H9 (cell line): ENCODE measurements at regions not wholly inside any gene's neighbourhood (a gene's known extent, or its start where the extent isn't known, plus 50 kb on each side); places are given as distances from the start of the nearest gene placed in this dataset.
"Not testable (repeated sequence)": the region's sequence is repeated elsewhere in the genome, so short reads cannot be mapped to it uniquely, and the experiment has no call there.

Experiments used
- DNase-seq: peaks from one replicate; pipeline ENCODE4 v3.0.0-alpha.2; 2017
- H2AFZ ChIP-seq: one replicate; pipeline ENCODE4 v1.6.1; 2013; ENCODE audit warnings: mild to moderate bottlenecking, low read length, control low read depth, moderate library complexity
- H2AK5ac ChIP-seq: 2 replicates; pipeline ENCODE4 v1.6.1; 2013; ENCODE audit warnings: low read length, control low read depth, mixed read lengths; ENCODE audit not compliant: insufficient read length
- H2BK120ac ChIP-seq: one replicate; pipeline ENCODE4 v1.6.1; 2013; ENCODE audit warnings: low read depth, mild to moderate bottlenecking, low read length, control low read depth, inconsistent platforms; ENCODE audit not compliant: poor library complexity, severe bottlenecking
- H2BK12ac ChIP-seq: 2 replicates; pipeline ENCODE4 v1.6.1; 2013; ENCODE audit warnings: low read length, control low read depth, mixed read lengths, low read depth; ENCODE audit not compliant: insufficient read length
- H2BK15ac ChIP-seq: 2 replicates; pipeline ENCODE4 v1.6.1; 2013; ENCODE audit warnings: low read depth, low read length, control low read depth
- H2BK20ac ChIP-seq: one replicate; pipeline ENCODE4 v1.6.1; 2013; ENCODE audit warnings: low read depth, mild to moderate bottlenecking, low read length, control low read depth, inconsistent platforms; ENCODE audit not compliant: poor library complexity, severe bottlenecking
- H2BK5ac ChIP-seq: 2 replicates; pipeline ENCODE4 v1.6.1; 2013; ENCODE audit warnings: low read length, control low read depth, mixed read lengths; ENCODE audit not compliant: insufficient read length
- H3K14ac ChIP-seq: 2 replicates; pipeline ENCODE4 v1.6.1; 2013; ENCODE audit warnings: low read length, control low read depth; ENCODE audit not compliant: insufficient read depth
- H3K18ac ChIP-seq: 2 replicates; pipeline ENCODE4 v1.6.1; 2013; ENCODE audit warnings: low read depth, mild to moderate bottlenecking, mixed read lengths, low read length, control low read depth; ENCODE audit not compliant: insufficient read length
- H3K23ac ChIP-seq: 2 replicates; pipeline ENCODE4 v1.6.1; 2013; ENCODE audit warnings: low read length, control low read depth, mixed read lengths, low read depth; ENCODE audit not compliant: insufficient read length
- H3K23me2 ChIP-seq: 2 replicates; pipeline ENCODE4 v1.6.1; 2013; ENCODE audit warnings: low read depth, mild to moderate bottlenecking, mixed read lengths, low read length, control low read depth; ENCODE audit not compliant: insufficient read length, poor library complexity, severe bottlenecking
- H3K27ac ChIP-seq: 2 replicates; pipeline ENCODE4 v1.5.1; 2013; ENCODE audit warnings: low read length, control low read depth, mixed read lengths, low read depth; ENCODE audit not compliant: insufficient read length
- H3K27me3 ChIP-seq: 2 replicates; pipeline ENCODE4 v1.6.1; 2013; ENCODE audit warnings: low read length, control low read depth, inconsistent platforms; ENCODE audit not compliant: insufficient read depth
- H3K4ac ChIP-seq: 2 replicates; pipeline ENCODE4 v1.6.1; 2013; ENCODE audit warnings: low read depth, mild to moderate bottlenecking, control low read depth, inconsistent platforms, low read length, moderate library complexity
- H3K4me1 ChIP-seq: 2 replicates; pipeline ENCODE4 v1.6.1; 2013; ENCODE audit warnings: low read length, control low read depth, inconsistent platforms; ENCODE audit not compliant: insufficient read depth
- H3K4me2 ChIP-seq: 2 replicates; pipeline ENCODE4 v1.6.1; 2013; ENCODE audit warnings: low read length, control low read depth, mixed read lengths; ENCODE audit not compliant: insufficient read length, insufficient read depth
- H3K56ac ChIP-seq: 2 replicates; pipeline ENCODE4 v1.6.1; 2013; ENCODE audit warnings: low read depth, mild to moderate bottlenecking, mixed read lengths, low read length, control low read depth; ENCODE audit not compliant: insufficient read length
- H3K79me1 ChIP-seq: 2 replicates; pipeline ENCODE4 v1.6.1; 2013; ENCODE audit warnings: low read depth, mild to moderate bottlenecking, moderate library complexity, low read length, control low read depth, inconsistent platforms; ENCODE audit not compliant: insufficient read depth, poor library complexity, severe bottlenecking
- H3K79me2 ChIP-seq: 2 replicates; pipeline ENCODE4 v1.6.1; 2013; ENCODE audit warnings: low read length, control low read depth, inconsistent platforms; ENCODE audit not compliant: insufficient read depth
- H3K9ac ChIP-seq: 2 replicates; pipeline ENCODE4 v1.6.1; 2013; ENCODE audit warnings: low read length, control low read depth, mixed read lengths; ENCODE audit not compliant: insufficient read length; ENCODE audit errors: extremely low read depth
- H3K9me3 ChIP-seq: one replicate; pipeline ENCODE4 v1.6.1; 2013; ENCODE audit warnings: low read depth, low read length, inconsistent platforms; ENCODE audit not compliant: control insufficient read depth
- H3T11ph ChIP-seq: one replicate; pipeline ENCODE4 v1.6.1; 2013; ENCODE audit warnings: mild to moderate bottlenecking, low read length, control low read depth, inconsistent platforms
- H4K20me1 ChIP-seq: one replicate; pipeline ENCODE4 v1.6.1; 2013; ENCODE audit not compliant: control insufficient read depth, insufficient read length, insufficient read depth
- H4K5ac ChIP-seq: 2 replicates; pipeline ENCODE4 v1.6.1; 2013; ENCODE audit warnings: low read depth, mild to moderate bottlenecking, mixed read lengths, low read length, control low read depth; ENCODE audit not compliant: insufficient read length
- H4K8ac ChIP-seq: replicated peaks from 2 replicates; pipeline ENCODE4 v1.6.1; 2013; ENCODE audit warnings: low read length, control low read depth, mixed read lengths, low read depth; ENCODE audit not compliant: insufficient read length
- H4K91ac ChIP-seq: 2 replicates; pipeline ENCODE4 v1.6.1; 2013; ENCODE audit warnings: low read depth, mild to moderate bottlenecking, moderate library complexity, mixed read lengths, low read length, control low read depth; ENCODE audit not compliant: insufficient read length
- H3K27ac Mint-ChIP-seq, 3 experiments: 2 replicates in 2 of 3; 3 replicates in 1 of 3; pipeline ENCODE4 v1.8.0; 2020 to 2021; ENCODE audit warnings: mixed read lengths in 3 of 3, mild to moderate bottlenecking in 1 of 3, moderate library complexity in 1 of 3
- H3K27me3 Mint-ChIP-seq: 2 replicates; pipeline ENCODE4 v1.8.0; 2021; ENCODE audit warnings: low read depth, mild to moderate bottlenecking, moderate library complexity, mixed read lengths
- H3K36me3 Mint-ChIP-seq, 3 experiments: 2 replicates in 2 of 3; 3 replicates in 1 of 3; pipeline ENCODE4 v1.8.0; 2020 to 2021; ENCODE audit warnings: low read depth in 3 of 3, mixed read lengths in 3 of 3; ENCODE audit not compliant: insufficient read depth in 1 of 3
- H3K4me1 Mint-ChIP-seq, 2 experiments: 2 replicates each; pipeline ENCODE4 v1.8.0; 2020; ENCODE audit warnings: mixed read lengths in 2 of 2
- H3K4me3 Mint-ChIP-seq, 2 experiments: 2 replicates in 1 of 2; 3 replicates in 1 of 2; pipeline ENCODE4 v1.8.0; 2020 to 2021; ENCODE audit warnings: mild to moderate bottlenecking in 2 of 2, mixed read lengths in 2 of 2, moderate library complexity in 1 of 2
- H3K9me3 Mint-ChIP-seq, 2 experiments: 2 replicates in 1 of 2; 3 replicates in 1 of 2; pipeline ENCODE4 v1.8.0; 2020; ENCODE audit warnings: mild to moderate bottlenecking in 2 of 2, mixed read lengths in 2 of 2, moderate library complexity in 1 of 2
- WGBS: extraction: QIAGEN DNeasy Blood & Tissue Kit; methylation state at CpG from one replicate; pipeline ENCODE4 v1.1.7; 2013; ENCODE audit warnings: missing lambda C conversion rate, low lambda C conversion rate, mixed read lengths; ENCODE audit not compliant: insufficient read length; ENCODE audit errors: extremely low coverage; 5-methylcytosine and 5-hydroxymethylcytosine counted together

GRCh38 chr2:89584868-89585557 is 893.5 kb downstream of the RPIA start:
- not testable (repeated sequence) for H4K8ac ChIP-seq, H4K91ac ChIP-seq, H3K23me2 ChIP-seq, H3K4ac ChIP-seq, H4K5ac ChIP-seq, H3K79me2 ChIP-seq, H3K9ac ChIP-seq, H3K27ac ChIP-seq, H3K14ac ChIP-seq, H3K27me3 Mint-ChIP-seq, H3K36me3 Mint-ChIP-seq, H2BK12ac ChIP-seq, H2BK15ac ChIP-seq, H2AFZ ChIP-seq, H2BK5ac ChIP-seq, H3T11ph ChIP-seq, H3K9me3 Mint-ChIP-seq, H3K4me3 Mint-ChIP-seq, H2AK5ac ChIP-seq, H4K20me1 ChIP-seq, H3K56ac ChIP-seq, H3K23ac ChIP-seq, H3K18ac ChIP-seq, H2BK120ac ChIP-seq, H3K4me2 ChIP-seq, DNase-seq, H3K9me3 ChIP-seq, H2BK20ac ChIP-seq, H3K4me1 Mint-ChIP-seq, H3K4me1 ChIP-seq, H3K79me1 ChIP-seq, H3K27ac Mint-ChIP-seq, H3K27me3 ChIP-seq
- no CpG with 5 or more reads among the region's 21 CpGs for WGBS

- not testable (repeated sequence) for H3K27ac ChIP-seq, H4K91ac ChIP-seq, H2BK120ac ChIP-seq, H3K23me2 ChIP-seq, H3K18ac ChIP-seq, H3K9me3 ChIP-seq, H2BK12ac ChIP-seq, H2BK20ac ChIP-seq, H3K14ac ChIP-seq, H3K4me2 ChIP-seq, H2BK15ac ChIP-seq, H3T11ph ChIP-seq, H4K5ac ChIP-seq, H2AK5ac ChIP-seq, H3K56ac ChIP-seq, H3K27me3 Mint-ChIP-seq, H3K23ac ChIP-seq, H3K9ac ChIP-seq, H3K36me3 Mint-ChIP-seq, H2BK5ac ChIP-seq, H3K4ac ChIP-seq, H4K20me1 ChIP-seq, H3K4me1 ChIP-seq, H3K79me1 ChIP-seq, H3K27ac Mint-ChIP-seq, H3K79me2 ChIP-seq, H3K4me3 Mint-ChIP-seq, H3K4me1 Mint-ChIP-seq, H2AFZ ChIP-seq, DNase-seq, H3K27me3 ChIP-seq, H4K8ac ChIP-seq, H3K9me3 Mint-ChIP-seq
- WGBS: no CpG with 5 or more reads among the region's 34 CpGs
Measured at GRCh38 chr2:89585558-89585920, 894.1 kb downstream of the RPIA start.
